Progenitor cell of endocrine pancreas (in vitro differentiated cells): ENCODE measurements at regions not wholly inside any gene's neighbourhood (a gene's known extent, or its start where the extent isn't known, plus 50 kb on each side); places are given as distances from the start of the nearest gene placed in this dataset.

Source experiments
- DNase-seq: peaks from one replicate; pipeline ENCODE4 v3.0.0; 2021; ENCODE audit warnings: low spot score; ENCODE audit not compliant: unreplicated experiment
- H3K27ac Mint-ChIP-seq: 2 replicates; pipeline ENCODE4 v1.8.0; 2021; ENCODE audit warnings: mild to moderate bottlenecking, moderate library complexity, mixed read lengths
- H3K27me3 Mint-ChIP-seq: 2 replicates; pipeline ENCODE4 v1.8.0; 2021; ENCODE audit warnings: mixed read lengths
- H3K36me3 Mint-ChIP-seq: 2 replicates; pipeline ENCODE4 v1.8.0; 2022; ENCODE audit warnings: mixed read lengths; ENCODE audit not compliant: insufficient read depth
- H3K4me1 Mint-ChIP-seq: 2 replicates; pipeline ENCODE4 v1.8.0; 2021; ENCODE audit warnings: low read depth, mixed read lengths
- H3K4me3 Mint-ChIP-seq: 2 replicates; pipeline ENCODE4 v1.8.0; 2021; ENCODE audit warnings: low read depth, mild to moderate bottlenecking, moderate library complexity, mixed read lengths
- H3K9me3 Mint-ChIP-seq: 2 replicates; pipeline ENCODE4 v1.8.0; 2021; ENCODE audit warnings: low read depth, mixed read lengths
- CTCF ChIP-seq: fragments of 200-600 bp; sonication (generic); IDR thresholded peaks from one replicate; pipeline ENCODE4 v1.5.0; 2021; ENCODE audit warnings: antibody characterized with exemption, mild to moderate bottlenecking; ENCODE audit not compliant: unreplicated experiment

GRCh38 chr16:79372503-79373184, 227.9 kb downstream of the MAF start:
- no peaks in the 10 kb centered on the region for H3K36me3 Mint-ChIP-seq
- no peak for TF ChIP-seq CTCF
- peaks cover 4% of the 10 kb centered on the region for H3K9me3 Mint-ChIP-seq
- H3K27ac Mint-ChIP-seq: no peak overlapping the region
- no peak for DNase-seq
- peaks cover 6% of the 10 kb centered on the region for H3K27me3 Mint-ChIP-seq
- H3K4me1 Mint-ChIP-seq: peaks cover 11% of the 10 kb centered on the region
- no peak overlapping the region for H3K4me3 Mint-ChIP-seq

- H3K27me3 Mint-ChIP-seq: peaks cover 6% of the 10 kb centered on the region
- H3K4me3 Mint-ChIP-seq: no peak overlapping the region
- peaks cover 11% of the 10 kb centered on the region for H3K4me1 Mint-ChIP-seq
- H3K9me3 Mint-ChIP-seq: peaks cover 4% of the 10 kb centered on the region
- TF ChIP-seq CTCF: no peak
- no peak overlapping the region for H3K27ac Mint-ChIP-seq
- no peak for DNase-seq
- H3K36me3 Mint-ChIP-seq: no peaks in the 10 kb centered on the region
Measured at GRCh38 chr16:79370736-79371135, 229.8 kb downstream of the MAF start.

- peaks cover 4% of the 10 kb centered on the region for H3K9me3 Mint-ChIP-seq
- H3K4me1 Mint-ChIP-seq: peaks cover 11% of the 10 kb centered on the region
- no peaks in the 10 kb centered on the region for H3K36me3 Mint-ChIP-seq
- H3K27me3 Mint-ChIP-seq: peaks cover 6% of the 10 kb centered on the region
- DNase-seq: no peak
- H3K27ac Mint-ChIP-seq: no peak overlapping the region
- no peak for TF ChIP-seq CTCF
- H3K4me3 Mint-ChIP-seq: no peak overlapping the region
Measured at GRCh38 chr16:79369796-79370195, 230.7 kb downstream of the MAF start.

- Mint-ChIP-seq H3K4me1 (peaks cover 6% of the 10 kb centered on the region), H3K36me3 (no peaks in the 10 kb centered on the region), H3K27ac (no peak overlapping the region), H3K4me3 (no peak overlapping the region), H3K27me3 (peaks cover 12% of the 10 kb centered on the region), H3K9me3 (peaks cover 7% of the 10 kb centered on the region)
- no peak for DNase-seq
- TF ChIP-seq CTCF: no peak
Measured at GRCh38 chr16:79367822-79368221, 232.7 kb downstream of the MAF start.

- H3K27me3 Mint-ChIP-seq: peaks cover 12% of the 10 kb centered on the region
- no peak overlapping the region for H3K4me3 Mint-ChIP-seq
- peaks cover 7% of the 10 kb centered on the region for H3K9me3 Mint-ChIP-seq
- no peaks in the 10 kb centered on the region for H3K36me3 Mint-ChIP-seq
- no peaks in the 10 kb centered on the region for H3K4me1 Mint-ChIP-seq
- H3K27ac Mint-ChIP-seq: no peak overlapping the region
- TF ChIP-seq CTCF: no peak
- DNase-seq: no peak
Measured at GRCh38 chr16:79366635-79367034, 233.9 kb downstream of the MAF start.
